CD14-positive monocyte (primary cell): ENCODE measurements at regions not wholly inside any gene's neighbourhood (a gene's known extent, or its start where the extent isn't known, plus 50 kb on each side); places are given as distances from the start of the nearest gene placed in this dataset.

Experiments used
- DNase-seq, 3 donors: peaks; one replicate each; pipeline ENCODE4 v3.0.0-alpha.2; 2011 to 2022
- H2AFZ ChIP-seq: 2 replicates; pipeline ENCODE4 v1.6.0; 2012; ENCODE audit warnings: mild to moderate bottlenecking, low read depth, low read length, inconsistent platforms; ENCODE audit not compliant: insufficient read depth, poor library complexity, severe bottlenecking
- H3K27ac ChIP-seq, 2 donors: 1 replicate in 1 of 2; 2 replicates in 1 of 2; pipeline ENCODE4 v1.5.1; 2012 to 2013; ENCODE audit warnings: low read length in 2 of 2, control low read depth in 1 of 2, inconsistent platforms in 1 of 2, low read depth in 1 of 2, mild to moderate bottlenecking in 1 of 2
- H3K27me3 ChIP-seq, 2 donors: one replicate each; pipeline versions ENCODE4 v1.6.0 to v1.6.1; 2011 to 2013; ENCODE audit warnings: low read length in 2 of 2; ENCODE audit not compliant: control insufficient read depth in 2 of 2, insufficient read depth in 2 of 2
- H3K36me3 ChIP-seq, 2 donors: replicated peaks in 1 of 2; 1 replicate in 1 of 2; 2 replicates in 1 of 2; pipeline versions ENCODE4 v1.5.1 to v1.6.1; 2012 to 2013; ENCODE audit warnings: low read length in 2 of 2, control low read depth in 1 of 2, inconsistent platforms in 1 of 2, mild to moderate bottlenecking in 1 of 2; ENCODE audit not compliant: insufficient read depth in 2 of 2, control insufficient read depth in 1 of 2
- H3K4me1 ChIP-seq, 2 donors: 1 replicate in 1 of 2; 2 replicates in 1 of 2; pipeline versions ENCODE4 v1.5.1 to v1.6.1; 2012 to 2013; ENCODE audit warnings: low read length in 2 of 2, control low read depth in 1 of 2, inconsistent platforms in 1 of 2, mild to moderate bottlenecking in 1 of 2, moderate library complexity in 1 of 2; ENCODE audit not compliant: insufficient read depth in 2 of 2, control insufficient read depth in 1 of 2
- H3K4me2 ChIP-seq: replicated peaks from 2 replicates; pipeline ENCODE3; 2012; ENCODE audit warnings: low read length, moderate library complexity, mild to moderate bottlenecking; ENCODE audit not compliant: poor library complexity, severe bottlenecking; ENCODE audit errors: extremely low read depth
- H3K4me3 ChIP-seq, 3 experiments: fragments of 200-600 bp in 1 of 3; sonication (generic) in 1 of 3; replicated peaks in 1 of 3; 1 replicate in 2 of 3; 2 replicates in 1 of 3; pipeline ENCODE4 v1.5.1; 2011 to 2013; ENCODE audit warnings: low read length in 3 of 3, mild to moderate bottlenecking in 3 of 3, control low read depth in 2 of 3, low read depth in 2 of 3, inconsistent platforms in 1 of 3, moderate library complexity in 1 of 3
- H3K79me2 ChIP-seq: 2 replicates; pipeline ENCODE4 v1.6.0; 2012; ENCODE audit warnings: mild to moderate bottlenecking, control low read depth, inconsistent platforms, low read length, moderate library complexity; ENCODE audit not compliant: insufficient read depth
- H3K9ac ChIP-seq: 2 replicates; pipeline ENCODE4 v1.6.0; 2017; ENCODE audit warnings: low read length, mild to moderate bottlenecking; ENCODE audit not compliant: insufficient read depth, poor library complexity, severe bottlenecking
- H3K9me3 ChIP-seq, 2 donors: replicated peaks in 1 of 2; 1 replicate in 1 of 2; 2 replicates in 1 of 2; pipeline versions ENCODE4 v1.5.1 to v1.6.1; 2012 to 2013; ENCODE audit warnings: low read length in 2 of 2, control low read depth in 1 of 2; ENCODE audit not compliant: control insufficient read depth in 1 of 2, insufficient read depth in 1 of 2
- H4K20me1 ChIP-seq: 2 replicates; pipeline ENCODE4 v1.6.0; 2012; ENCODE audit warnings: mild to moderate bottlenecking, low read length, control low read depth, moderate library complexity; ENCODE audit not compliant: insufficient read depth
- H3K27ac Mint-ChIP-seq, 7 donors: one replicate each; pipeline ENCODE4 v1.8.0; 2020; ENCODE audit warnings: mild to moderate bottlenecking in 7 of 7, mixed read lengths in 7 of 7, moderate library complexity in 6 of 7, inconsistent platforms in 2 of 7
- H3K27me3 Mint-ChIP-seq, 3 donors: one replicate each; pipeline ENCODE4 v1.8.0; 2021 to 2022; ENCODE audit warnings: low read depth in 3 of 3, mild to moderate bottlenecking in 3 of 3, mixed read lengths in 3 of 3, moderate library complexity in 3 of 3, inconsistent platforms in 1 of 3
- H3K36me3 Mint-ChIP-seq, 2 donors: one replicate each; pipeline ENCODE4 v1.8.0; 2020; ENCODE audit warnings: mixed read lengths in 2 of 2, inconsistent platforms in 1 of 2, mild to moderate bottlenecking in 1 of 2
- H3K4me1 Mint-ChIP-seq: one replicate; pipeline ENCODE4 v1.8.0; 2020; ENCODE audit warnings: mild to moderate bottlenecking, mixed read lengths
- H3K4me3 Mint-ChIP-seq, 2 donors: one replicate each; pipeline ENCODE4 v1.8.0; 2020; ENCODE audit warnings: mild to moderate bottlenecking in 2 of 2, mixed read lengths in 2 of 2, moderate library complexity in 1 of 2
- H3K9me3 Mint-ChIP-seq, 7 donors: one replicate each; pipeline ENCODE4 v1.8.0; 2020 to 2022; ENCODE audit warnings: mixed read lengths in 7 of 7, mild to moderate bottlenecking in 6 of 7, moderate library complexity in 6 of 7, inconsistent platforms in 2 of 7
- CTCF ChIP-seq: fragments of 200-600 bp; IDR thresholded peaks from one replicate; pipeline ENCODE4 v1.8.0; 2022; ENCODE audit warnings: antibody characterized with exemption, mild to moderate bottlenecking
- WGBS: methylation state at CpG from one replicate; pipeline ENCODE4 v1.1.5; 2013; ENCODE audit warnings: missing lambda C conversion rate; ENCODE audit not compliant: insufficient coverage; 5-methylcytosine and 5-hydroxymethylcytosine counted together
- intact Hi-C, 2 donors: fragments of 100-400 bp; cut with micrococcal nuclease; formaldehyde crosslinking; loops; one replicate each; pipeline versions ENCODE4 v1.15.0 to v1.15.1; 2023

DNA sequence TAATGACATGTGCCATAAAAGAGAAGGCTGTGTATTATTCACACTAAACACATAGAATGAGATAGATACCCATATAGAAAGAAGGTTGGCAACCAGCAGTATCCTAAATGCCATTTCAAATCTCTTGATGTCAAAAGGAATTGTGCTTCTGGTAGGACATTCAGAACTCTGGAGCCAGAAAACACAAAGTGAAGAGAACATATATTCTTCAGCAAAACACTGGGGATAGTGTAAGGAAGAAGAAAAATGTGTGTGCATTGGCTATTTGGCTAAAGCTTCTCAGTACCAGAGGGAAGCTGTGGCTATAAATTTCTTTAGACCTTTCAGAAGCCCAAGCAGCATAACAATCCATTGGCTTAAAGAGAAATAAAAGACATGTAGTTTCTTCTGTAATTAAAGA, 551.6 kb upstream of the C9orf72 start:
- Histone ChIP-seq H3K79me2 (no peaks in the 10 kb centered on the region), H2AFZ (no peak overlapping the region), H3K4me1 (no peaks in the 10 kb centered on the region), H3K4me2 (no peak overlapping the region), H3K9ac (no peak overlapping the region), H3K9me3 (no peaks in the 10 kb centered on the region), H4K20me1 (no peaks in the 10 kb centered on the region), H3K4me3 (no peak overlapping the region), H3K27ac (no peak overlapping the region), H3K36me3 (no peaks in the 10 kb centered on the region), H3K27me3 (no peaks in the 10 kb centered on the region)
- no peaks in the 10 kb centered on the region for H3K36me3 Mint-ChIP-seq
- no peaks in the 10 kb centered on the region for H3K4me1 Mint-ChIP-seq
- intact Hi-C loops = no loop called here
- H3K9me3 Mint-ChIP-seq = peaks cover 0 to 12% (median 2%) of the 10 kb centered on the region in 7 donors
- H3K27ac Mint-ChIP-seq = no peak overlapping the region
- peaks cover 0 to 1% (median 0%) of the 10 kb centered on the region in 3 donors for H3K27me3 Mint-ChIP-seq
- no peak for DNase-seq
- H3K4me3 Mint-ChIP-seq = no peak overlapping the region
- TF ChIP-seq CTCF = no peak

DNA sequence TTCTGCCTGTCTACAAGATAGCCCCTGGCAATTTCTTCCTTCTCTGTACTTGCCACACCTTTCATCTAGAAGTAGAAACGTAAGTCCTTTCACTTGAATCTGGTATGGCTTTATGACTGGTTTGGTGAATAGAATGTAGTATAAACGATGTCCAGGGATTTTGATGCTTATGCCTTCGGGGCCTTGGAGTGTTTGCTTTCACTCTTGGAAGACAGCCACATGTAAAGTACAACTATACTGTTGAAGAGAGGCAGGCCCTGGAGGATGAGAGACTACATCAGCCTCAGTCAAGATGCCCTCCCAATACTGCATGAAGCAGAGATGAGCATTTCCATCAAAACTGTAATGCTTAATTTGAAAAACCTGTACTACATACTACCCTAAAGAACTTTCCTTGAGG, 553.8 kb upstream of the C9orf72 start:
- Histone ChIP-seq H2AFZ (no peak overlapping the region), H3K9ac (no peak overlapping the region), H3K79me2 (no peaks in the 10 kb centered on the region), H3K4me3 (no peak overlapping the region), H3K4me2 (no peak overlapping the region), H3K9me3 (no peaks in the 10 kb centered on the region), H3K27me3 (no peaks in the 10 kb centered on the region), H4K20me1 (no peaks in the 10 kb centered on the region), H3K27ac (no peak overlapping the region), H3K4me1 (no peaks in the 10 kb centered on the region), H3K36me3 (no peaks in the 10 kb centered on the region)
- 94% methylated on average over 2 of the region's 3 CpGs for WGBS
- TF ChIP-seq CTCF = no peak
- H3K4me3 Mint-ChIP-seq = no peak overlapping the region
- H3K27me3 Mint-ChIP-seq = peaks cover 0 to 1% (median 0%) of the 10 kb centered on the region in 3 donors
- H3K9me3 Mint-ChIP-seq = peaks cover 0 to 12% (median 2%) of the 10 kb centered on the region in 7 donors
- no peak for DNase-seq
- no peaks in the 10 kb centered on the region for H3K36me3 Mint-ChIP-seq
- intact Hi-C loops = no loop called here
- H3K4me1 Mint-ChIP-seq = no peaks in the 10 kb centered on the region
- H3K27ac Mint-ChIP-seq = no peak overlapping the region
